ENCODE measurements at regions not wholly inside any gene's neighbourhood (a gene's known extent, or its start where the extent isn't known, plus 50 kb on each side); places are given as distances from the start of the nearest gene placed in this dataset.

- DNase-seq = no peak
These were observed 72.8 kb upstream of the DTNA start for GRCh38 chr18:34637094-34637801.

DNA sequence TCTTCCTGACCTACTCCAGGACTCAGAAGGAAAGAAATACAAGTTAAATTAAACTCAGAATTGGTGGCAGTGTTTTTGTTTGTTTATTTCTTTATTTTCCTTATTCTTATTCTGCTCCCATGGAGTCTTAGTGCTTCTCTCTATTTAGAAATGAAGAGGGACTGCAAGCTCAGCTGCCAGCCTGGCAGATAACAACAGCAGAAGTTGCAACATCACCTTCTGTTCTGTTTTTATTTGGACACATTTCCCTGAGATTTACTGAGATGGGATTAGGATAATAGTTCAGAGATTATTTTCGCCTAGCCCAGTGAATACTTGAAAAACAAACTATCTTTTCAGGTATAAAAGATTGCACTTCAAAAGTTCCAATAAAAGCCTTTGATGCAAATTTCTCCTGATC lies 70.4 kb upstream of the DTNA start:
- no peak for DNase-seq

GRCh38 chr18:34640276-34640675 lies 69.8 kb upstream of the DTNA start:
- no peak for DNase-seq

DNA sequence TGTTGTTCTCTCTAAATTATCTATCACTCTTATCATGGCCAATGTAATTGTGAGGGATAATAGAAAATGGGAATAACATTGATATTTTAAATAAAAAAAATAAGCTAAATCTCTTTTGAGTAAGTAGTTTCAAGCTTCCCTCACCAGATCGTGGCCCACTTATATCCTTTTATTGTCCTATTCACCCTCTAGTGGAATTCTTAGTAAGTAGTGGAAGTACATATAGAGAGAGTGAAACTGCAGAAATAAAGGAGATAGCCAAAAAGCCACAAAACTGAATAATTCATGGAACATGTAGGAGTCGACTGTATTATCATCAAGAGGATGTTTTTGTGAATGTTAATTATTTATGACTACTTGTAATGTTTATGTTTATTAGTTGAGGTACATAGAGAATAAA lies 66.1 kb upstream of the DTNA start:
- no peak for DNase-seq

- DNase-seq = no peak
These were observed 62.8 kb upstream of the DTNA start for GRCh38 chr18:34647251-34647650.

GRCh38 chr18:34648269-34648985 lies 61.7 kb upstream of the DTNA start:
- DNase-seq = no peak

GRCh38 chr18:34649080-34649479 lies 61.0 kb upstream of the DTNA start:
- no peak for DNase-seq

GRCh38 chr18:34650121-34650545 lies 60.0 kb upstream of the DTNA start:
- DNase-seq = no peak

GRCh38 chr18:34651586-34652369 lies 58.3 kb upstream of the DTNA start:
- no peak for DNase-seq

DNA sequence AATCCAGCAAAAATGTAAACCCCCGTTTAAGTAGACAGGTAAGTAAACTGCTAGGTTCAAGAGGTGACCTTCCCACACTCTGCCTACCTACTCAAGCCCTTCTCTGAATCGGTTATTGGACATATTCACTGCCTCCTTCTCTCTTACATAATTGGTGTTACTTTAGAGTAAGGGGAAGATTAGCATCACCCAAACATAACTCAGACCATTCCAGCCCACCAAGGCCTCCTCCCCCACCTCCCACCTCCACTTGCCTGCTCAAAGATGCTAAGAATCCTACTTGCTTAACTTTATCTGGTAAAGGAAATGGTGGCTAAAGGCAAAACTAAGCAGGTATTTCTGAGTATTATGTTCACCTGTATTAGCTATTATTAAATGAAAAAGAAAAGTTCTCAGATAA lies 55.0 kb upstream of the DTNA start:
- no peak for DNase-seq

- no peak for DNase-seq
These were observed 52.1 kb upstream of the DTNA start for GRCh38 chr18:34657860-34658500.

DNA sequence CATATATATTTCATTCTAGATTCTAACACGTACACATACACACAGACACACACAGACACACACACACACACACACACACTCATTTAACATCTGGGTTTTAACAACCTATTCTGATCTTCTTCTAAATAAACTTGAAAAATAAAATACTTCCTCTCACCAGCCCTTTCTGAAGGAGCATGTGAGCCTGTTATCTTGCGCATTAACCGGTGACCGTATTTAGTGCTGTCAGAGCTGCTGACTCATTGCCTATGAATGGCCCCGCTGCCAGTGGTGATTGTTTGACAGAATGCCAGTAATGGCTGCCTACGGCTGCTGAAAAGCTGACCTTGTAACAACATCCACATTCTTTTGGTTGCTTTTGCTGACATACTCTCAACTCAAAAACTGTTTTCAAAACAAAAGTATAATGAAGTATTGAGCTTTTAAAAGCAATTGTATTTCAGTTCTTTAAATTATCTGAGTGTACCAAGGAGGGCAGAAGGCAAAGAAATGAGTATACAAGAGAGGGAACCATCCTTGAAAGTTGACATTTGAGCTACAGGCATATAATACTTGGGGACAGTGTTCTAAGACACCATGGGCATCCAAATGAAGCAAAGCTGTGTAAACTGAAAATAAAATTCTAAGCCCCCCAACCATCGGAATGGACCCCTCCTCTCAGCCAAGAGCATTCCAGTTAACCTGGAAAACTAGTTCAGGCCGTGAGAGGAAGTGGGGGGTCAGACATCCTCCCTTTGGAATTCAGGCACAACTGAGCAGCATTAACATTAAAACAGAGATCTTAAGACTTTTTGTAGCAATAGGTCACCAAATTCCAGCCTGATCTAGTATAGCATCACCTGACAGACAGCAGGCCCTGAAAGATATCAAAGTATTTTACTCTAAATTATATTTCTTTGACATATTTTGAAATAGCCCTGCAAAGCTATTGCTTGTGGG lies 50.2 kb upstream of the DTNA start:
- peak in 50 of 56 donors; percentile 2 to 80 (median 52) for DNase-seq

Data from amygdala (tissue), 56 donors.